NCI-H2029 treated with DMSO at 0.1 percent for 48 hours (cell line): ENCODE measurements at regions not wholly inside any gene's neighbourhood (a gene's known extent, or its start where the extent isn't known, plus 50 kb on each side); places are given as distances from the start of the nearest gene placed in this dataset.
"Not testable (repeated sequence)": the region's sequence is repeated elsewhere in the genome, so short reads cannot be mapped to it uniquely, and the experiment has no call there.

ENCODE experiments used
- DNase-seq: peaks from one replicate; lab custom pipeline; 2025; lab: John Stamatoyannopoulos, UW

DNA sequence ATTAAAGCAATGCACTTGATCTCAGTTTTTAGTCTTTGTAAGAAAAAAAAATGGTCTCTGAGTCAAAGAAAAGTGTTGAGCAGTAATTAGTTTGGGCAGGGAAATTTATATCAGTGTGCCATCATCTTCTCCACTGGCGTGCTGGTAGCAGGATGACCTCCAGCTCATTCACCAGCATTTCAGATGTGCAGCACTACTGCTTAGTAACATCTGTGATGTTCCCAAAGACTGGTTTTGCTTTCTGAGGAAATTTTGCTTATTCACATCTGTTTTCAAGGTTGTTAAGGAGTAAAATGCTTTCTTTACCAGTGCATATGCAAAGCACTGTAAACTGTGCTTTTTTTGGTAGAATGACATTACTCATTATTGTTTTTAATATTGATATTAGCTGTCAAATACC, 540.4 kb downstream of the TRAM1L1 start:
- DNase-seq, result no peak

DNA sequence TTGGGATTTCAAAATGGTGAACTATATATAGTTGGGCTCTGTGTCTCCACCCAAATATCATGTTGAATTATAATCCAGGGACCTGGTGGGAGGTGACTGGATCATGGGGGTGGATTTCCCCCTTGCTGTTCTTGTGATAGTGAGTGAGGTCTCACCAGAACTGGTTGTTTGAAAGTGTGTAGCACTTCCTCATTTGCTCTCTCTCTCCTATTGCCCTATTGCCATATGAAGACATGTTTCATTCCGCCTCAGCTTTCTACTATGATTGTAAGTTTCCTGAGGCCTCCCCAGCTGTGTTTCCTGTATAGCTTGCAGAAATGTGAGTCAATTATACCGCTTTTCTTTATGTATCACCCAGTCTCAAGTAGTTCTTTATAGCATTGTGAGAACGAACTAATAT, 545.6 kb downstream of the TRAM1L1 start:
- DNase-seq, result no peak

DNA sequence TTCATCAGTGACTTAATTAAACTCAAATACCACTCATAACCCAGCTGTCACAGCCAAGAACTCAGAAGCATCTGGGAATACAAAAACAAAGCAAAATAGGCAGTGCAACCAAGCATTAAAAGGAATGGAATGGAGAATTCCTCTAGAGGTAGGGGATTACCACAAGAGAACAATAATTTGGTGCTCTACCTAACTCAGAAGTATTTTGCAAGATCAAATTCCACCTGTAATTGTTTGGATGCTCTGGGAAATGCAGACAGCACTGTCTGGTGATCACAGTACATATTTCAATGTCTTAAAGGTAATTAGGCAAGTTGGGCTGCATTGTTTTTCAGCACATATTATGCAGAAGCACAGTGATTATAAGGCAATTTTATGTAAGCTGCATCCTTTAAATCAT, 547.5 kb downstream of the TRAM1L1 start:
- DNase-seq, result no peak

DNA sequence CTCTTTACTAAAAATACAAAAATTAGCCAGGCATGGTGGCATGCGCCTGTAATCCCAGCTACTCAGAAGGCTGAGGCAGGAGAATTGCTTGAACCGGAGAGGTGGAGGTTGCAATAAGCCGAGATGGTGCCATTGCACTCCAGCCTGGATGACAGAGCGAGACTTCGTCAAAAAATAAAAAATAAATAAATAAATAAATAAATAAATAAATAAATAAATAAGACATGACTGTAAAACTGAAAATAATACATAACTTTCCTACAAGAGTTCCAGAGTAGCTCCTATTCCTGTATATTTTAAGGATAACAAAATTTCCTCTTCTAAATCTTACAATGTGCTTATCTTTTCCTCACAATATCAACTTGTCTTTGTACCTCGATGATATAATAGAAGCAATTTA, 549.4 kb downstream of the TRAM1L1 start:
- not testable (repeated sequence) for DNase-seq

DNA sequence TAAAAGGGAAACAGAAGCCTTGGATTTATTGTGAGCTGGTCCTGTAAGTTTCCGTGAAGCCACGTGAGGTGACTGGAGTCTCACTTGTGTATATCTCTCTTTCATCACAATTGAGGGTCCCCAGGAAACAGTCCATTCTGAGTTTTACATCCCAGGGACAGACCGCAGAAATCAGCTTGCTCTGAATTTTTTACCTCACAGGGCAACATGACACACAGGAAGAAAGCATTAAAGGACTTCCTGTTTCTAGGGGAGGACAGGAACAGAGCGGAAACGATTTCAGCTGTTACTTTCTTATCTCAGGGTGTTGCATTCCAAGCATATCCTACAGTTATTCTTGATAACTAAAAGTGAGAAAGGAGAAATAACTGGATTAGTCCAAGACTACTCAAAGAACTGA, 553.5 kb downstream of the TRAM1L1 start:
- no peak for DNase-seq

DNA sequence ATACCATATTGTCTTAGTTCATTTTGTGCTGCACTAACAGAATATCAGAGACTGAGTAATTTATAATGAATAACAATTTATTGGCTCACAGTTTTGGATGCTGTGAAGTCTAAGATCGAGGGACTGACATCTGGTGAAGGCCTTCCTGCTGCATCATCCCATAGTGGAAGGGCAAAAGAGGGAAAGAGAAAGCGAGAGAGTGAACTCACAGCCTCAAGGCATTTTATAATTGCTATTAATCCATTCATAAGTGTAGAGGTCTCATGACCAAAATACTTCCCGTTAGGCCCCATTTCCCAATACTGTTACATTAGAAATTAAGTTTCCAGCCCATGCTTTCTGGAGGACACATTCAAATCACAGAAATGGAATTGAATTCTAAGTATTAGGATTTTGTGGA, 554.4 kb downstream of the TRAM1L1 start:
- DNase-seq, result no peak

DNA sequence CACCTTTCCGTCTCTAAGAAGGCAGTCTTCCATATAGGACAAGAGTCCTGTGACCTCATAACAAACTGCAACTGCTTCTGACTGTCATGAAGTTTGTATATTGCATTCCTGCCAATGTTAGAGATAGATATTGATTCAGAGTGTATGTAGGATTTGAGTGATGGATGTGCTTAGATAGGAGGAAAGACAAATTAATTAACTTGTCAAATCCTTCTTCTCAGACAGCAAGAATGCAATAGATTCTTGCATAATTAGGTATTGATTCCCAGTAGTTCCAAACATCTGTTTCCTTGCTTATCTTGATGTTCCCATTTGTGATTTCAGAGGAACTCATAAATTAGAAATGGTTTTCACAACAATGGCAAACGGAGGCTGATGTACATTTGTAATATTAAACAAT, 555.3 kb downstream of the TRAM1L1 start:
- no peak for DNase-seq

DNA sequence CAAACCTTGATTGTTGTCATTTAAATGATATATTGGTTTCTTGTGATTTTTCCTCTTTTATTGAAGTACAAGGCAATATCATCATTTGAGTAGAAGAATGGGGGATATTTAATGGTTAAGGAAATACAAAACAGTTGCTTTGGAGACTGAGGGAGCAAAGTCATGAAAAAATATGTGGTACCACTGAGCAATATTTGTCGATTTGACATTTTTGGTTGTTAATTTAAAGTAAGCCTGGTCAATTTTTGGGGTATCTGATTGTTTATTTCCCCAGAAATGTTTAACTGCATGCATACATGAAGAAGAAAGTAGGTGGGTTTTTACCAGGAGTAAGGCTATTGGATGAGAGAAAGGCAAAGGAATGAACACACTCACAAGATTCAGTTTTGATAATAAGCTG, 556.2 kb downstream of the TRAM1L1 start:
- no peak for DNase-seq

DNA sequence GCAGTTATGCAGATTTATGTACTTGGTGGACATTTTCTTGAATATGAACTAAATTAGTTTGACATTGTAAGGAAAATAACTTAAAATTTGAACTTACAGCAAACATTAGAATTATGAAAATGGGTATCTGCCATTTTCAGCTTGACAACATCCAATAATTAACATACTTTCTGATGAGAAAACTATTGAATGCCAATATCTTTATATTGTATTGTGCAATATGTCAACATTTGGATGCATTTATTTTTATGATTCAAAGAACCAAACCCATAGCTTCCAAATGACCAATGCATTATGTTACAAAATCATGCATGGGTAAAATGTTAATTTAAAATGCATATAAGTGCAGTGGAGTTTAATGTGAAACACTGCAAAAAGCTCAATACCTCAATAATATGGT, 562.5 kb downstream of the TRAM1L1 start:
- DNase-seq, result no peak

DNA sequence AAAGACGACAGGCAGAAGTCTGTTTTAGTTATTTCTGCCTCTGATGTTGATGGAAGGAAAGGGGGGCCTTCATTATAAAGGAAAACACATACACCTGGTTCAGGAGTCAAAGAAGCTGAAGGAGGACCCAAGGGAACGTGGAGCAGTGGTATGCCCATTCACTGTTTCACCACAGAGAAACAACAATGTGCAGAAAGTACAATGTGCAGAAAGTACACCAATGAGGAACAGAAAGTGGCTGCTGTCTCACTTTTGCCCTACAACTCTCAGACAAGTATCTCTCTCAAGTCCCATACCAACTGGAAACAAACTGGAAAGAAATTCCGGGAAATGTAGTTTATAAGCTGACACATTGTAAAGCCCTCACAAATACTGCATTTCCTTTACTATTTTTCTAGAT, 564.5 kb downstream of the TRAM1L1 start:
- DNase-seq, result no peak

DNA sequence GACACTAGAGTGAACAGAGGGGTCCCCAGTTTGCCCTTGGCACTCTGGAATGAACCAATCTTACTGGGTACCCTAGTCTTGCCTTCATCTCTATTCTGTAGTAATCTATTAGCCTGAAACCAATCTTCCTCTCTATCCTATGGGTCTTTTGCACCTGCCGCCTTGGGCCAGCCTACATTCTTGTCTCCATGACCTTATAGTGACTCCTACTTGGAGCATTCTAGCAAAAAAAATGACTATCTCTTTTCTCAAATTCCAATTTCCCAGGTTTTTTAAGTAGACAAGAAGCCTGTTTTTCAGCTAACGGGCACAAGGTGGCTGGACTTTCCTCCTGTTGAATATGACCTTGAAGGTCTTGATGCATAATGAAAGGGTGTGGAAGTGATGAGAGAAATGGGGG, 568.7 kb downstream of the TRAM1L1 start:
- no peak for DNase-seq

DNA sequence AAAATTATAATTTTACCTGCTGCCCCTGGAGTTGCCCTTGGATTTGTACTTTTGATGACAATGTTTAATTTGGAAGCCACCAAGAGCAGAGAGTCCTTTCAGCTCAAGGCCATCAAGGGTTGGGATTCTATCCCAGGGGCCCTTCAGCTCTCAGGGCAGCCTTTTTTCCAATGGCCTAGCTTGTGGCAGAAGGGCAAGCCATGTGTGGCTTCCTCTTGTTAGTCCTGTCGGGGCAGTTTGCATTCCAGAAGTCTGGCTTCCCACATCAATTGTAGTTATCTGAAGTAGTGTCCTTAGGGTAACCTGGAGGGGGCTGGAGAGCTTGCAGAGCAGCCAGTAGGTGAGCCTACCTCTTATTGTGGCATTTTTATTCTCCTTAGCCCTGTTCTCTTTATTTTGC, 569.4 kb downstream of the TRAM1L1 start:
- DNase-seq, result no peak

DNA sequence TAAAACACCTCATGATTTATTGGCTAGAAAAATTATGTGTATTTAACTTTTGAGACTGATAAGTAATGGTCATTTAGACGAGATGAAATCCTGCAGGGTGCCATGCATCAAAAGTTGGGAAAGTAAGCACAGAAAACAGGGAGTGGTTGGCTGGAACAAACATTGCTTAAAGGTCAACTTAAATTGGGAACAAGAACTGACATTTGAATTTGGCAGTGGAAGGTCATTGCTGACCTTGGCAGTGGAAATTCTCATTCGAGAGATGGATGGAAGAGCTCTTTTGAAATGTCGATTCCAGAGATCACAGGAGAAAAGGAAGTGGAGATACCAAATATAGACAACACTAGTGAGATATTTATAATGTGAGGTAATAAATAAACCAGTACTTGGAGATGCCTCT, 572.8 kb downstream of the TRAM1L1 start:
- no peak for DNase-seq

DNA sequence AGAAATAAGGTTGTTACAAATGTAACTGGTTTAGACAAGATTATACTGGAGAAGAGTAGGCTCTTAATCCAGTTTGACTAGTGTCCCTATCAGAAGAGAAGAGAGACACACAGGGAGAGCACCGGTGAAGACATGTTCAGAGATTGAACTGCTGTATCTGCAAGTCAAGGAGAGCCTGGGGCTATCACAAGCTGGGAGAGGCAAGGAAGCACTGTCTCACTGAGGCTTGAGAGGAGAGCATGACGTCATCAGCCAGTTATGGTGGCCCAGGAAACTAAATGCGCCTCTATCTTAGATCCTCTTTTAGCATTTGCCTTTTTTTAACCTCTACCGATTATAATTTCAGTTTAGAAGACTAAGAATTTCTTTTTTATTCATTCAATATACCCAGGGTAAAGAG, 583.4 kb downstream of the TRAM1L1 start:
- no peak for DNase-seq

DNA sequence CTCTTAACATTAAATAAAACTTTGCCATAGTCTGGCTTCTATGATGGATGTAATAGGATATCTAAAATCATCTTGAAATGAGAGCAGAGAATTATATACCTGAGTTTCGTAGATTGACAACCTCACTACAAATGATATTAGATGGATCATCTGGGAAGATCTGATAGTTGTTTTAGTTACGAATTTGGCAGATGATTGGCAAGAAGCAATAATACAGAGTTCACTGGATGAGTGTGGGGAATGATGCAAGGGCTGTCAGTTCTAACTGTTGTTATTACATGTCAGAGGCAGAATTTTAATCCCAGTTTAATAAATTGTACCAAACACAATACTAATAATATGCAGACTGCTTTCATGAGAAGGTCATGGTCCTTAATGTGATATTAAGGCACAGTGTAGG, 585.2 kb downstream of the TRAM1L1 start:
- no peak for DNase-seq

DNA sequence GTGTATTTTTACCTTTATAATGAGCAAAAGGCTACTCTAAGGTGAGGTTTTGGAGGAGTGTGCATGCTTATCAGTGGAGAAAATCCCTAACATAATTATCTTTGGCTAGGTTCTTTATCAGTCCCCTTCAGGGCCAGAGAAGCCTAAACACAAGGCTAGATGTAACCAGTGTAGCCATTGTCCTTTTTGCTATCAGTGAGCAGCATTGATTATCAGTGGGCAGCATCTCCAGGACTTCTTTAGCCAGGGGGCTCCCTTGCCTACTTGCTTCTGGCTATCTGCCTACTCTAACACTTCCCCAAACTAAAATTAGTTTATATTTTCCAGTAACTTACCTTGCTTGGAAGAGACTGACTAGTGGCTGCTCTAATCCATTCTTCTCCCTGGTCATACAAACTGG, 595.6 kb downstream of the TRAM1L1 start:
- no peak for DNase-seq

DNA sequence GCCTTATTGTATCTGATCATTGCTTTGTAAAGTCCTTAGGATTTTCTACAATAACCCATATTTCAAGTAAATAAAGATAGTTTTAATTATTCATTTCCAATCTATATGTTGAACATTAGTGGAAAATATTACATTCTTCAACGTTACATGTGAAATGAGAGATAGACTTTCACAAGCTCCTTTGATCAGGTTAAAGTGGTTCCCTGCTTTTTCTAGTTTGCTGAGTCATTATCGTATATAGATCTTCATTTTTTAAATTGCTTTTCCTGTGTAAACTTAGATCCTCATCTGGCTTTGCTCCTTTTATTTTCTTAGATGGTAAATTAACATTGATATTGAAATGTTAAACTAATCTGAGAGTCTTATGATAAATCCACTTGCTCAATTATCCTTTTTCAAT, 599.0 kb downstream of the TRAM1L1 start:
- DNase-seq, result no peak

DNA sequence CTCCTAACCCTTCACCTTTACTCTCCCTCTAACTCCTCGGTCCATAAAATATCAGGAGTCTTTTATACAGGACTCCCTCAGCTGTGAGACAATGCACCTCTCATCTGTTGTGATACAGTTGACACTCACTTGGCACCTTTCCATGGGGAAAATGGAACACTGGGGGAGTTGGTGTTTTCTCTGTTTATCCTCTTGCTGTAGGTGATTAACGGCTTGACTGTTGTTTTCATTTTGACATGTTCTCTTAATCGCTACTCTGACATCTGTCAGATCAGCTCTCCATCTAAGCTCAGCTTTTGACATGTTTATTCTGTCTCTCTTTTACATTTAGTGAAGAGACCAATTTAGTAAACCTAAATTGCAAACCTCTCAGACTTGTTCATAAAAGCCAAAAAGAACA, 604.8 kb downstream of the TRAM1L1 start:
- no peak for DNase-seq

DNA sequence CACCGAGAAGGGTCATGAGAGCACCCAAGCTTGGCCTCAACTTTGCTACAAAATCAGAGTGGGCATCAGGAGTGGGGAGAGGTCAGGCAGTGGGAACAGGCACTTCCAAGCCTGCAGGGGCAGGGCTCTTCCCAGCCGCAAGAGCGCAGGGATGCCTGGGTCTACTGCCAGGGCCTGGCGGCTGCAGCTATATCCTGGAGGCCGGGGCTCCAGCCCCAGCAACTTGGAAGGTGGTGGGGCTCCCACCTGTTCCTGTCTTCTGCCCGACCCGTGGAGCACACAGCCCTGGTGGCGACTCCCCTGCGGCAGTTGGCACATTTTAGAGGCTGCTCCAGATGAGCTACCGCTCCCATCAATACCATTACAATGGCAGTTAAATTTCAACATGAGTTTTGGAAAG, 607.0 kb downstream of the TRAM1L1 start:
- DNase-seq, result no peak

DNA sequence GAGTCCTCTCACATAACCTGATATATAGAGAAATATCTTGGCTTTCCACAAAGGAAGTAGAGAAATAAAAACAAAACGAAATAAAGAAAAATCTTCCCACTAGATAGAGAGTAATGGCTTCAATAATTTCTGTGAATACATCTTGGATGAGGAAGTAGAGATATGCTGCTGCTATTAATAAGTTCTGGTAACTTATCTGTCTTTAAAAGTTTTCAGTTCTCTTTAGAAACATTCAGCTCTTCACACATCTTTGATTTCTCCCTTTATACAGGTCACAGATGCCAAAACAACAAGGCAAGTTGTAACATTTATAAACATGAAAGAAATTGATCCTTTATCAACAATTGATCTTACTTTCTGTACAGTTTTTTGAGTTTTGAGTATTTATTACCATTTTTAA, 615.8 kb downstream of the TRAM1L1 start:
- DNase-seq, result no peak

DNA sequence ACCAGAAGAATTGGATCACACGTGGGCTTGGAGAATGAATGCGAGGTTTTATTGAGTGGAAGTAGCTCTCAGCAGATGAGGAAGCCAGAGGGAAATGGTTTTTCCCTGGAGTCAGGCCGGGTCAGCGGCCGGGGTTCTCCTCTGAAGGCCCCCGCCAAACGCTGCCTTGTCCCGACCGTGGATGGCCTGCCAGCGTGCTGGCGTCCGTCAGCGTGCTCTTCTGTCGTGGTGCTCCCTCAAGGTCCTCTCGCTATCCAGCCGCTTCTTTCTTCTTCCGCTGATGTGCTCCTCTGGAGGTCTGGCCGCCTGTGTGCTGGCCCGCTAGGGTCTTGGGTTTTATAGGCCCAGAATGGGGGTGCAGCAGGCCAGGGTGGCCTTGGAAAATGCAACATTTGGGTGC, 632.2 kb downstream of the TRAM1L1 start:
- DNase-seq, result no peak

DNA sequence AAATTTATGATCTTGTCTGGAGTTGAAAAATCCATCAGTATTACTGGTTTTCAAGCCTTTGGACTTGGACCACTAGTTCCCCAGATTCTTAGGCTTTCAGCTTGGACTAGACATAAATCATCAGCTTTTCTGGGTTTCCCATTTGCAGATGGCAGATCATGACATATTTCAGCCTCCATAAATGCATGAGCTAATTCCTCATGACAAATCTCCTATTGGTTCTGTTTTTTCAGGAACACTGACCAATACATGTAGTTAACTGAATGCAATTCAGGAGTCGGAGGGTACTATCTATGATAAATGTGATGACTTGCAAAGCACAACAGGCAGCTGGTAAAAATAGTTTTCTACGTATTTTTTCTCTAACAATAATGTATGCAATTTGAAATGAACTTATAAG, 635.6 kb downstream of the TRAM1L1 start:
- no peak for DNase-seq

DNA sequence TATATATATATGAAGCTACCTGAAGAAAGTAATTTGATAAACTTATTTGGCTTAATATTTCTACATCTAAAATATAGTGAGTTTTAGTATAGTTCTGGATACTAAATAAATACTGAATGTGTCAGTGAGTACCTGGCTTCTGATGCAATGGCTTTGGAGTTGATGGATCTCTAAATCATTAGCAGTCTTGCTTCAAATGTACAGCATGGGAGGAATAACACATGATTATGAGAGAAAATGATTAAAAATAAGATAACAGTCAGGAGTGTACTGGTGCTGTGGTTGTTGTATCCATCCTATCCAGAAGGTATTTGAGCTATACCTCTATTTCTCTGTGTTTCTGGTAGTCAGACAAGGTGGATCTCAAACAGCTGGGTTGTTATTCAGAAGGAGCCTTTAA, 641.3 kb downstream of the TRAM1L1 start:
- DNase-seq, result no peak

DNA sequence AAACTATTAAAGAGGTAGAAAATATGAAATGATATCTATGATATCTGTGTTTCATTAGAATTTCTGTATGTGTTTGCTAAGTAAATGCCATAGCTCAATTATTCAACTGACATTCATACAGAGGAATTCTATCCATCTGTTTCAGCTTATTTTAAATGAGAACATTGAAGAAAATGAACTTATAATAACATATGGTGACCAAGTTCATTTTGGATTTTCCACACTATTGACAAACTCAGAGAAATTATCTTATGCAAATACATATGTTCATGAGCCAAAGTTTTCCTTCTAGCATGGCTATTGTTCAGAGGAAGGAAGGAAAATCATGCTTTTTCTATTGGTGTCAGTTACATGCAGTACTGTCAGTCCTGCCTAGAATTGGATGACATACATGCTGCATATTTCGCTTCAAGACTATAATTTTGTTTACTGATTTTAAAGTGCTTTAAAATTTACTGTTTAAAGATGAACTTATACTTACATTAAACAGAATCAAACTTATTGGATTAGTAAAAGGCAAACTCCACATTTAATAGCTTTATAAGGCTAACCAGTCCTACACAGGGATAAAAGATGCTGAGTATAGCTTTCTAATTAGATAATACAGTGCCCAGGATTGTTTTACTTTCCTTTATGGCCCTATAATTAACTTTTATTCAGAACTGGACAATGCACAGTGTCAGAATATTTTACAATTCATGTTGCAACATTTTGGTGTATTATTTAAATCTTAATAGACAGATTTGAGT, 646.2 kb downstream of the TRAM1L1 start:
- no peak for DNase-seq

DNA sequence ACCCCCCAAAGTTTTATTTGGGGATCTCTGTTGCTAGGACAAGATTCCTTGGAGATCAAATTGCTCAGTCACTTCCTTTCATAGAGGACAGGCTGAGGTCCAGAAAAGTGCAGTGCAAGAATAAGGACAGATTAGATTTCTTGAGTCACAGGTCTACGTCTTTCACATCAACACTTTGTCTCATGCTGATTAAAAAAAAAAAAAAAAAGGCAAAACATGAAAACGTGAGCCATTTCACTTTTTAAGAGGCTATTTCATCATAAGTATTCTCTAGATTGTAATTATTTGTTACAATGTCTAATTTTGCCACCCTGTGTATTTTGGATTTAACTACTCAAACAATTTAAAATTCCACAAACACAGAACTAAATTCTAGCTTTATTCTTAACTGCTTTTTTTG, 647.0 kb downstream of the TRAM1L1 start:
- no peak for DNase-seq
